ENCODE measurements at regions not wholly inside any gene's neighbourhood (a gene's known extent, or its start where the extent isn't known, plus 50 kb on each side); places are given as distances from the start of the nearest gene placed in this dataset.

GRCh38 chr10:123558651-123559050 is 107.5 kb upstream of the GPR26 start:
- DNase-seq (ENCODE audit: low spot score in 2 of 2): peak in 1 of 2 donors; percentile 76
- whole genome bisulfite sequencing, 2 donors: 75 to 76% methylated on average over 17 of the region's 17 CpGs
- TF ChIP-seq POLR2A (IDR thresholded peaks at IDR 0.05) (no peak), CTCF (IDR thresholded peaks at IDR 0.05) (no peak)
- no peak overlapping the region for H3K4me3 ChIP-seq (ENCODE audit: low read depth, poor library complexity, severe bottlenecking)
- intact Hi-C loops (cut with DNase I; ENCODE audit: low total_unique reads): loop anchor here (5.0 to 10.0 kb wide), 2 partner anchors 426 to 514 kb away; no protein-coding TSS in a partner anchor

- peak; percentile 46 to 93 for DNase-seq (ENCODE audit: low spot score in 2 of 2)
- H3K4me3 ChIP-seq (ENCODE audit: low read depth, poor library complexity, severe bottlenecking): no peak overlapping the region
- intact Hi-C loops (cut with DNase I; ENCODE audit: low total_unique reads): loop anchor here (5.0 to 10.0 kb wide), 2 partner anchors 427 to 514 kb away; no protein-coding TSS in a partner anchor
- 58 to 61% methylated on average over 20 to 23 of the region's 28 CpGs for WGBS, 2 donors
- no peak for TF ChIP-seq POLR2A (IDR thresholded peaks at IDR 0.05)
- TF ChIP-seq CTCF (IDR thresholded peaks at IDR 0.05): peak in 1 of 3 donors; percentile 86
Measured at GRCh38 chr10:123559066-123559822, 106.9 kb upstream of the GPR26 start.

- H3K4me3 ChIP-seq (ENCODE audit: low read depth, poor library complexity, severe bottlenecking): no peak overlapping the region
- intact Hi-C loops (cut with DNase I; ENCODE audit: low total_unique reads): loop anchor here (5.0 to 10.0 kb wide), 2 partner anchors 427 to 515 kb away; no protein-coding TSS in a partner anchor
- peak in 1 of 2 donors; percentile 67 for DNase-seq (ENCODE audit: low spot score in 2 of 2)
- 57 to 67% methylated on average over 7 of the region's 7 CpGs for WGBS, 2 donors
- no peak for TF ChIP-seq CTCF (IDR thresholded peaks at IDR 0.05)
- no peak for TF ChIP-seq POLR2A (IDR thresholded peaks at IDR 0.05)
Measured at GRCh38 chr10:123559823-123560092, 106.4 kb upstream of the GPR26 start.

GRCh38 chr10:123560301-123561140 is 105.6 kb upstream of the GPR26 start:
- 63 to 70% methylated on average over 13 of the region's 13 CpGs for WGBS, 2 donors
- no peak for TF ChIP-seq CTCF (IDR thresholded peaks at IDR 0.05)
- no peak for TF ChIP-seq POLR2A (IDR thresholded peaks at IDR 0.05)
- intact Hi-C loops (cut with DNase I; ENCODE audit: low total_unique reads): no loop called here
- no peak overlapping the region for H3K4me3 ChIP-seq (ENCODE audit: low read depth, poor library complexity, severe bottlenecking)
- DNase-seq (ENCODE audit: low spot score in 2 of 2): peak in 1 of 2 donors; percentile 78

- H3K4me3 ChIP-seq (ENCODE audit: low read depth, poor library complexity, severe bottlenecking): no peak overlapping the region
- 63% methylated on average over 4 of the region's 4 CpGs for WGBS, 2 donors
- intact Hi-C loops (cut with DNase I; ENCODE audit: low total_unique reads): no loop called here
- no peak for DNase-seq (ENCODE audit: low spot score in 2 of 2)
- no peak for TF ChIP-seq CTCF (IDR thresholded peaks at IDR 0.05)
- no peak for TF ChIP-seq POLR2A (IDR thresholded peaks at IDR 0.05)
Measured at GRCh38 chr10:123561141-123561440, 105.1 kb upstream of the GPR26 start.

All from lower leg skin (tissue), 4 donors.